ENCODE measurements at regions not wholly inside any gene's neighbourhood (a gene's known extent, or its start where the extent isn't known, plus 50 kb on each side); places are given as distances from the start of the nearest gene placed in this dataset.
A peak's percentile ranks its signal among the peaks of the same experiment; 100 is the strongest.
"Not testable (repeated sequence)": the region's sequence is repeated elsewhere in the genome, so short reads cannot be mapped to it uniquely, and the experiment has no call there.

DNA sequence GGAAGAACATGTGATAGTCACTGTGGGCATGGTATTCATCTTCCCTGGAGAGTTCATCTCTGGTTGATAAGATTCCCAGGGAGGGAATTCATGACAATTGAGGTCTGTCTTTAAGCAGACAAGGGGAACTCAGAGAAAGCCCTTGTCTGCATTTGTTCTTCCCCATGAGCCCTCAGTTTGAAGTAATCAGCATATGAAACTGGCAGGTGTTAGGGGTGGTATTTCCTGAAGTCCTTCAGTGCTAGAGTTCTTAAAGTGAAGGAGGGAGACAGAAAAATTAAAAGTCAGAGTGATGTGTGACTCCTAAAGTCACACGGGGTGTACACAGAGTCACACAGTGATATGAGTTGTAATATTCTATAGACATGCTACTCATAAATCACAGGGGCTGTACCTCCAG, 60.6 kb upstream of the SYK start:
- no peak for DNase-seq (ENCODE audit: low spot score)

- DNase-seq (ENCODE audit: low spot score) = no peak
Measured at GRCh38 chr9:90737742-90738141, 63.9 kb upstream of the SYK start.

DNA sequence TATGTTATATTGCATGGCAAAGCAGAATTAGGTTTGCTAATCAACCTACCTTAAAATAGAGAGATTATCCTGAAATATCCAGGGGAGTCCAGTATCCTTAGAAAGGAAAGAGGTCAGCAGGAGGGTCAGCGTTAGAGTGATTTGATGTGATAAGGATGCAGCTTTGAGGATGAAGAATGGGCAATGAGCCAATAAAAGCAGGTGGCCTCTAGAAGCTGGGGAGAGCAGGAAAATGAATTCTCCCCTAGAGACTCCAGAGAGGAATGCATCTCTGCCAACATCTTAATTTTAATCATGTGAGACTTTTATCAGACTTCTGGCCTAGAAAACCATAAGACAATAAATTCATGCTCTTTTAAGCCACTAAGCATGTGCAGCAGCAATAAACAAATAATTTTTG, 65.7 kb upstream of the SYK start:
- DNase-seq (ENCODE audit: low spot score) = no peak

- DNase-seq (ENCODE audit: low spot score) = no peak
Measured at GRCh38 chr9:90734631-90735030, 67.0 kb upstream of the SYK start.

- no peak for DNase-seq (ENCODE audit: low spot score)
Measured at GRCh38 chr9:90729351-90729750, 72.3 kb upstream of the SYK start.

- DNase-seq (ENCODE audit: low spot score) = no peak
Measured at GRCh38 chr9:90727488-90727887, 74.1 kb upstream of the SYK start.

DNA sequence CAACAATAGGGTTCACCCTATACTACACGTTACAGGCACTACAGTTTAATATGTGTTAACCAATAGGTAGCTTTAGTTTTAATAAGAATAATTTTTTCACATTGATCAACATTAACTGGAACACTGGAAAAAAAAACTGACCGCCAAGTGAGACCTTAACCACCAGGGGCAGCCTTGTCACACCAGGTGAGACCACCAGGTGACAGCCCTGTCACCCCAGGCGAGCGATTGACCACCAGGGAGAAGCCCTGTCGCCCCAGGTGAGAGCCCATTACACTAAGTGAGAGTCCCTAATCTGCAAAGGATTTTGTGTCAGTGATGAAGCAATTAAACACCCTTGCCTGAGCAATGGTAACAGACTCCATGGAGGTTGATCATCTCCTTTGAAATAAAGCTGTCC, 75.4 kb upstream of the SYK start:
- DNase-seq (ENCODE audit: low spot score) = no peak

DNA sequence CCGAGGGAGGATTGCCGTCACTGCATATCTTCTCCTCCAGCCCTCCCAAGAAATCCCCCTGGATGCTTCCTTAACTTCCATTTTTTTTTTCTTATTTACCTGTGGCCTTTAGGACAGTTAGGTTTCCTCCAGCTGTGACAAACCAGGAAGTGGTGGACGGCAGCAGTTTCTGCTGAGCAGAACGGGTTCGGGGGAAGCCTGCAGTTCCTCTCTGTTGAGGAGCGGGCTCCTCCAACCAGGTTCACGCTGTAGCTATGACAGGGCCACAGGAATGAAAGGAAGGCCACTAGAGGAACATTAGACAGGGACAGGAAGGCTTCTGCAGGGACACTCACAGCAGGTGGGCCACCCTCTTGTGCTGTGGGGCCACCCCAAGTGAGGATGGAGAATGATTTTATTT, 76.7 kb upstream of the SYK start:
- DNase-seq (ENCODE audit: low spot score) = no peak

- DNase-seq (ENCODE audit: low spot score) = no peak
Measured at GRCh38 chr9:90724112-90724511, 77.5 kb upstream of the SYK start.

GRCh38 chr9:90722071-90722470, 79.4 kb upstream of the DIRAS2 start:
- peak; percentile 64 for DNase-seq (ENCODE audit: low spot score)

DNA sequence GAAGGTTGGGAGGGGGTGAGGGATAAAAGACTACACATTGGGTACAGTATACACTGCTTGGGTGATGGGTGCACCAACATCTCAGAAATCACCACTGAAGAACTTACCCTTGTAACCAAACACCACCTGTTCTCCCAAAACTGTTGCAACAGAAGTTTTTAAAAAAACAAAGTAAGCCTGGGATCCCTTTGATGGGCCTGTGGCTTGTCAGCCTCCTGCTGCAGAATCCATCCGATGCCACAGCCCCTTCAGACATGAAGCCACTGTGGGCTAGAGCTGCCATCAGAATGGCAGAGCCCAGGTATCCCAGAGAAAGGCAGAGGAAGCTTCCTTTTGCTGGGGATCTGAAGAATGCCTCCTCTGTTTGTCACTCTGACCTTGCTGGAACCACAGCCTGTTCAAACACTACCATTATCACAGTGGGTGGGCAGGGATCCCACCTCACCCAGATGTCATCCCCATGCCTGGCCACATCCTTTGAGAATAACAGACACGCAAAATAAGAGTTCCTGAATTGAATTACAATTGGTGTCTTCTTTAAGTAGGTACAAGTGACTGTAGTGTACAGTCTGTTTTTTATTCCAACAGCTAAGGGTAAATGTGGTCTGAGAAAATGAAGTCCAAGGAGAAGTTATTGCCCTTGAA, 78.1 kb upstream of the DIRAS2 start:
- DNase-seq (ENCODE audit: low spot score) = no peak

- no peak for DNase-seq (ENCODE audit: low spot score)
Measured at GRCh38 chr9:90706230-90706629, 63.6 kb upstream of the DIRAS2 start.

- DNase-seq (ENCODE audit: low spot score) = no peak
Measured at GRCh38 chr9:90702441-90702955, 59.9 kb upstream of the DIRAS2 start.

DNA sequence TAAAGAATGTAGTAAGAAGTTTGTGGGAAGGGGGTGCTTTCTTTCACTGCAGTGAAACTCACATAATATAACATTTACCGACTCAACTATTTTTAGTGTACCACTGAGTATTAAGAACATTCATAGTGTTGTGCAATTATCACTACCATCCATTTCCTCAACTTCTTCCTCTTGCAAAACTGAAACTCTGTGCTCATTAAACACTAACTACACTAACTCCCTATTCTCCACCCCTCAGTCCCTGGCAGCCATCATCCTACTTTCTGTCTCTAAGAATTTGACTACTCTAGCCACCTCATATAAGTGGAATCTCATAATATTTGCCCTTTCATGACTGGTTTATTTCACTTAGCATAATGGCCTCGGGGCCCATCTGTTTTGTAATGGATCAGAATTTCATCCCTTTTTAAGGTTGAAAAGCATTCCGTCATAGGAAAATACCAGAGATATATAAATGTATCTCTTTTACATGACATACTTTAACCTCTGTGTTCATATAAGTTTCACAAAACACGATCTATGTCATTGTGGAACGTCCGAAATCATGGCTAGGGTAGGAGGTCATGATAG, 56.3 kb upstream of the DIRAS2 start:
- peak; percentile 50 for DNase-seq (ENCODE audit: low spot score)

DNA sequence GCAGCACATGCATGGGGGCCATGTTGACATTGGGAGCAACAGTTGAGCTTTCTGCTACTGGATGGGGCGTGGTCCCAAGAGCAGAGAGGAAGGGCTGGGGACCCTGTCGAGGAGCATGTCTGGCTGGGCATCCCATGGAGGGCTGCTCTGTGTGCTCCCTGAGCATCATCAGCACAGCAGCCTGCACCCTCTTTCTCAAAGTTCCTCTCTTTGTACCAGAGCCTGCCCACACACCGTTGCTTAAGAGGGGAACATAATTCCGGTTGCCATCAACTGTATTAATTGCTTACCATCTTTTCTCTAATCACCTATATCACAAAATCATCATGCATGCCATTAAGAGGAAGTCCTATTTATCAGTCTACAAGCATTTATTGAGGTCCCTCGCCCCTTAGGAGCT, 55.2 kb upstream of the DIRAS2 start:
- no peak for DNase-seq (ENCODE audit: low spot score)

- DNase-seq (ENCODE audit: low spot score) = not testable (repeated sequence)
Measured at GRCh38 chr9:90694187-90694586, 51.6 kb upstream of the DIRAS2 start.

All from umbilical cord (tissue), 1 donor.